Adrenal gland (tissue), 9 donors: ENCODE measurements at regions not wholly inside any gene's neighbourhood (a gene's known extent, or its start where the extent isn't known, plus 50 kb on each side); places are given as distances from the start of the nearest gene placed in this dataset.

Experiments used
- DNase-seq, 7 donors: peaks; one replicate each; pipeline ENCODE4 v3.0.0-alpha.2; 2019 to 2020
- H3K27ac ChIP-seq, 5 donors: fragments of 200-600 bp; sonication (generic) in 4 of 5; 1 replicate in 3 of 5; 2 replicates in 2 of 5; pipeline versions ENCODE4 v1.5.1 to v1.8.0; 2016 to 2020; ENCODE audit warnings: mild to moderate bottlenecking in 1 of 5
- H3K27me3 ChIP-seq: fragments of 200-600 bp; 2 replicates; pipeline ENCODE4 v1.8.0; 2021
- H3K36me3 ChIP-seq, 2 donors: fragments of 200-600 bp; replicated peaks in 1 of 2; 1 replicate in 1 of 2; 2 replicates in 1 of 2; pipeline versions ENCODE4 v1.5.1 to v1.8.0; 2018 to 2022
- H3K4me1 ChIP-seq, 2 donors: fragments of 200-600 bp; replicated peaks in 1 of 2; 1 replicate in 1 of 2; 2 replicates in 1 of 2; pipeline versions ENCODE4 v1.5.1 to v1.8.0; 2018 to 2021
- H3K4me3 ChIP-seq, 4 donors: fragments of 200-600 bp; sonication (generic) in 3 of 4; one replicate each; pipeline ENCODE4 v1.5.1; 2016 to 2018
- H3K9me3 ChIP-seq, 3 donors: fragments of 200-600 bp; sonication (generic) in 1 of 3; replicated peaks in 1 of 3; 1 replicate in 2 of 3; 2 replicates in 1 of 3; pipeline versions ENCODE4 v1.5.1 to v1.8.0; 2016 to 2021
- POLR2A ChIP-seq, 2 donors: fragments of 450-650 bp; IDR thresholded peaks; one replicate each; pipeline ENCODE4 v1.6.1; 2017; ENCODE audit warnings: antibody characterized with exemption in 2 of 2, mild to moderate bottlenecking in 2 of 2, moderate library complexity in 1 of 2
- WGBS, 4 donors: extraction: QIAGEN DNeasy Blood & Tissue Kit in 2 of 4; methylation state at CpG; one replicate each; pipeline versions ENCODE4 v1.1.5 to v1.1.7; 2013 to 2017; 5-methylcytosine and 5-hydroxymethylcytosine counted together
- intact Hi-C, 2 donors: fragments of 100-400 bp; cut with DNase I; formaldehyde crosslinking; loops; one replicate each; pipeline versions ENCODE4 v1.14.1 to v1.15.0; 2022 to 2023
- TF ChIP-seq, protein P1 (sequence below), 6 experiments: fragments of 450-650 bp in 4 of 6; fragments of 200-600 bp in 2 of 6; sonication (generic) in 1 of 6; IDR thresholded peaks; 1 replicate in 5 of 6; 2 replicates in 1 of 6; pipeline versions ENCODE4 v1.5.1 to v1.8.0; 2016 to 2021; ENCODE audit warnings: antibody characterized with exemption in 6 of 6, mild to moderate bottlenecking in 2 of 6, moderate library complexity in 1 of 6
- donor health status: healthy with polysubstance abuse.
- donor health status: Bipolar disorder and iron deficiency.
- donor health status: DM: yes; HTN: yes; CAD: no.
- donor health status: DM: no; HTN: no; CAD: no.
- donor health status: DM: no; HTN: no; CAD: no.

DNA sequence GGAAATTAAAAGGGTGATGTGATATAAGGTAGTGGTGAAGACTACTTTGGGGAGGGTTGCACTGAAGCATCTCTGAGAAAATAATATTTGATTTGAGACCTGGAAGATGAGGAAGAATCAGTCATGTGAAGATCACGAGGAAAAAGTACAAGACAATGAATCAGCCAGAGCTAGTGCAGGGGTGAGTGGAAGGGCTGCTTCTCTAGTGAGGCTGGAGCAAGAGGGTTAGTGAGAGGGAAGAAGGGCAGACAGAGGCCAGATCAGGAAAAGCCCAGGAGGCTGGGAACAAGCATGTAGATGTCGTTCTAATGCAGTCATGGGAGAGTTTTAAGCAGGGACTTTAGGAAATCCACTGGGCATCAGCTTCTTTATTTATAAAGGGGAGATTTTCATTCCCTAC lies 504.2 kb upstream of the SALL1 start:
- Histone ChIP-seq H3K9me3 (no peaks in the 10 kb centered on the region), H3K4me3 (no peak overlapping the region), H3K27ac (no peak overlapping the region), H3K4me1 (no peaks in the 10 kb centered on the region), H3K27me3 (no peaks in the 10 kb centered on the region), H3K36me3 (no peaks in the 10 kb centered on the region)
- no peak for TF ChIP-seq POLR2A (IDR thresholded peaks at IDR 0.05)
- TF ChIP-seq, protein P1, sequence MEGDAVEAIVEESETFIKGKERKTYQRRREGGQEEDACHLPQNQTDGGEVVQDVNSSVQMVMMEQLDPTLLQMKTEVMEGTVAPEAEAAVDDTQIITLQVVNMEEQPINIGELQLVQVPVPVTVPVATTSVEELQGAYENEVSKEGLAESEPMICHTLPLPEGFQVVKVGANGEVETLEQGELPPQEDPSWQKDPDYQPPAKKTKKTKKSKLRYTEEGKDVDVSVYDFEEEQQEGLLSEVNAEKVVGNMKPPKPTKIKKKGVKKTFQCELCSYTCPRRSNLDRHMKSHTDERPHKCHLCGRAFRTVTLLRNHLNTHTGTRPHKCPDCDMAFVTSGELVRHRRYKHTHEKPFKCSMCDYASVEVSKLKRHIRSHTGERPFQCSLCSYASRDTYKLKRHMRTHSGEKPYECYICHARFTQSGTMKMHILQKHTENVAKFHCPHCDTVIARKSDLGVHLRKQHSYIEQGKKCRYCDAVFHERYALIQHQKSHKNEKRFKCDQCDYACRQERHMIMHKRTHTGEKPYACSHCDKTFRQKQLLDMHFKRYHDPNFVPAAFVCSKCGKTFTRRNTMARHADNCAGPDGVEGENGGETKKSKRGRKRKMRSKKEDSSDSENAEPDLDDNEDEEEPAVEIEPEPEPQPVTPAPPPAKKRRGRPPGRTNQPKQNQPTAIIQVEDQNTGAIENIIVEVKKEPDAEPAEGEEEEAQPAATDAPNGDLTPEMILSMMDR (IDR thresholded peaks at IDR 0.05) = no peak
- 39 to 56% (median 47%) methylated on average over 2 of the region's 2 CpGs for WGBS, 4 donors
- intact Hi-C loops = no loop called here
- DNase-seq = no peak

- 34 to 42% (median 39%) methylated on average over 5 to 15 of the region's 15 CpGs for WGBS, 4 donors
- no peaks in the 10 kb centered on the region for H3K27me3 ChIP-seq
- no peaks in the 10 kb centered on the region for H3K4me1 ChIP-seq
- no peak for DNase-seq
- TF ChIP-seq, protein P1 (IDR thresholded peaks at IDR 0.05) = no peak
- no peak for TF ChIP-seq POLR2A (IDR thresholded peaks at IDR 0.05)
- no peaks in the 10 kb centered on the region for H3K36me3 ChIP-seq
- H3K27ac ChIP-seq = no peak overlapping the region
- H3K9me3 ChIP-seq = no peaks in the 10 kb centered on the region
- intact Hi-C loops = no loop called here
- no peak overlapping the region for H3K4me3 ChIP-seq
Measured at GRCh38 chr16:51651061-51651466, 500.0 kb upstream of the SALL1 start.

- Histone ChIP-seq H3K4me1 (no peaks in the 10 kb centered on the region), H3K27me3 (no peaks in the 10 kb centered on the region), H3K36me3 (no peaks in the 10 kb centered on the region), H3K27ac (no peak overlapping the region), H3K4me3 (no peak overlapping the region), H3K9me3 (no peaks in the 10 kb centered on the region)
- no peak for TF ChIP-seq POLR2A (IDR thresholded peaks at IDR 0.05)
- TF ChIP-seq, protein P1 (IDR thresholded peaks at IDR 0.05) = no peak
- no peak for DNase-seq
- 50 to 71% (median 67%) methylated on average over 5 of the region's 5 CpGs for WGBS, 4 donors
- intact Hi-C loops = no loop called here
Measured at GRCh38 chr16:51649631-51650030, 498.6 kb upstream of the SALL1 start.

DNA sequence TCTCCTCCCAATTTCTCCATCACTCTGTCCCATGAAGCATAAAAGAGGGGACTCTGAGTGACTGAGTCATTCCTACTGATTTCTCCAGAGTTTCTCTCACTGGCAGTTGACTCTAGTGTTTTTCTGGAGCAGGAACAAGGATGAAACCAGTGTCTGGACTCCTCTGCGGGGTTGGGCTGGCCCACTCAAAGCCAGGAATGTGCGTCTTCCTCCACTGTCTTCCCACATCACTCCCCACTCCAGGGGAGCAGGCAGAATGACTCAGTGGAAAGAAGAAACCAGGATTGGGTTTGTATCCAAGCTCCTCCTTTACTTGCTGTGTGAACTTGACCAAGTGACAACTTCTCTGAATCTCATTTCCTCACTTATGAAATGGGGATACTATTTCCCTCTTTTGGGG lies 497.5 kb upstream of the SALL1 start:
- Histone ChIP-seq H3K4me3 (no peak overlapping the region), H3K27ac (no peak overlapping the region), H3K9me3 (no peaks in the 10 kb centered on the region), H3K4me1 (no peaks in the 10 kb centered on the region), H3K36me3 (no peaks in the 10 kb centered on the region), H3K27me3 (no peaks in the 10 kb centered on the region)
- intact Hi-C loops = no loop called here
- no peak for DNase-seq
- no peak for TF ChIP-seq POLR2A (IDR thresholded peaks at IDR 0.05)
- TF ChIP-seq, protein P1 (IDR thresholded peaks at IDR 0.05) = no peak
- 73 to 78% (median 75%) methylated on average over 2 of the region's 2 CpGs for WGBS, 4 donors
